ENCODE measurements at regions not wholly inside any gene's neighbourhood (a gene's known extent, or its start where the extent isn't known, plus 50 kb on each side); places are given as distances from the start of the nearest gene placed in this dataset.

GRCh38 chr12:53840316-53840715 is 88.5 kb upstream of the CISTR start:
- TF ChIP-seq CTCF (IDR thresholded peaks at IDR 0.05; ENCODE audit: extremely low read depth in 1 of 2, insufficient read depth in 1 of 2, low read depth in 1 of 2, low read length in 2 of 2) (no peak), MAX (IDR thresholded peaks at IDR 0.05; ENCODE audit: insufficient read depth, insufficient read length) (no peak)
